Gastrocnemius medialis (tissue), 4 donors: ENCODE measurements at regions not wholly inside any gene's neighbourhood (a gene's known extent, or its start where the extent isn't known, plus 50 kb on each side); places are given as distances from the start of the nearest gene placed in this dataset.
"Not testable (repeated sequence)": the region's sequence is repeated elsewhere in the genome, so short reads cannot be mapped to it uniquely, and the experiment has no call there.

Experiments used
- ATAC-seq, 2 donors: fragments of 150-250 bp; one replicate each; pipeline ENCODE4 v1.9.1; 2016
- DNase-seq, 2 donors: peaks; one replicate each; pipeline ENCODE4 v3.0.0-alpha.2; 2019
- H3K27ac ChIP-seq, 4 donors: fragments of 200-600 bp; sonication (generic); 1 replicate in 1 of 4; 2 replicates in 3 of 4; pipeline ENCODE4 v1.5.1; 2016 to 2018; ENCODE audit warnings: mild to moderate bottlenecking in 2 of 4, moderate library complexity in 1 of 4
- H3K27me3 ChIP-seq, 3 donors: fragments of 200-600 bp; sonication (generic) in 2 of 3; 1 replicate in 1 of 3; 2 replicates in 2 of 3; pipeline versions ENCODE4 v1.5.1 to v1.6.0; 2016 to 2019; ENCODE audit warnings: mild to moderate bottlenecking in 1 of 3, moderate library complexity in 1 of 3
- H3K36me3 ChIP-seq, 2 donors: fragments of 200-600 bp; sonication (generic) in 1 of 2; one replicate each; pipeline ENCODE4 v1.5.1; 2017 to 2018
- H3K4me1 ChIP-seq, 2 donors: fragments of 200-600 bp; sonication (generic) in 1 of 2; one replicate each; pipeline ENCODE4 v1.5.1; 2016 to 2017; ENCODE audit warnings: mild to moderate bottlenecking in 2 of 2
- H3K4me3 ChIP-seq, 4 donors: fragments of 200-600 bp; sonication (generic) in 3 of 4; 1 replicate in 1 of 4; 2 replicates in 3 of 4; pipeline ENCODE4 v1.5.1; 2016 to 2019; ENCODE audit warnings: mild to moderate bottlenecking in 2 of 4
- H3K9me3 ChIP-seq, 3 donors: fragments of 200-600 bp; sonication (generic) in 2 of 3; 1 replicate in 1 of 3; 2 replicates in 2 of 3; pipeline ENCODE4 v1.5.1; 2016 to 2019
- CTCF ChIP-seq, 5 experiments: fragments of 450-650 bp in 3 of 5; fragments of 200-600 bp in 2 of 5; sonication (generic) in 2 of 5; IDR thresholded peaks in 4 of 5; conservative IDR thresholded peaks in 1 of 5; 1 replicate in 4 of 5; 2 replicates in 1 of 5; pipeline ENCODE4 v1.5.1; 2016 to 2019; ENCODE audit warnings: antibody characterized with exemption in 5 of 5, mild to moderate bottlenecking in 3 of 5, moderate library complexity in 3 of 5
- POLR2A ChIP-seq, 2 donors: fragments of 450-650 bp; IDR thresholded peaks; one replicate each; pipeline ENCODE4 v1.6.1; 2017; ENCODE audit warnings: antibody characterized with exemption in 2 of 2, mild to moderate bottlenecking in 2 of 2, moderate library complexity in 2 of 2
- in situ Hi-C, 4 donors: fragments of 200-750 bp; cut with MboI; loops; one replicate each; pipeline versions ENCODE4 v1.15.0 to v1.8.0; 2017; ENCODE audit warnings: low sequenced_read_pairs in 4 of 4
- intact Hi-C: fragments of 100-400 bp; cut with DNase I; formaldehyde crosslinking; loops from one replicate; pipeline ENCODE4 v1.15.1; 2023; ENCODE audit warnings: low total_unique reads

- in situ Hi-C loops (no loop called here), intact Hi-C loops (no loop called here)
- TF ChIP-seq CTCF (IDR thresholded peaks at IDR 0.05 in 4 of 5, conservative IDR thresholded peaks at IDR 0.05 in 1 of 5) (no peak), POLR2A (IDR thresholded peaks at IDR 0.05) (no peak)
Measured at GRCh38 chr3:74217467-74217866, 397.0 kb downstream of the CNTN3 start.

GRCh38 chr3:74214286-74214685 lies 400.2 kb downstream of the CNTN3 start:
- no peak for TF ChIP-seq CTCF (IDR thresholded peaks at IDR 0.05 in 4 of 5, conservative IDR thresholded peaks at IDR 0.05 in 1 of 5)
- Histone ChIP-seq H3K27me3 (no peaks in the 10 kb centered on the region), H3K36me3 (no peaks in the 10 kb centered on the region), H3K9me3 (no peaks in the 10 kb centered on the region), H3K4me1 (no peaks in the 10 kb centered on the region), H3K4me3 (no peak overlapping the region), H3K27ac (no peak overlapping the region)
- intact Hi-C loops, result no loop called here
- DNase-seq (no peak), ATAC-seq (no peak)
- in situ Hi-C loops, result no loop called here

More at GRCh38 chr3:74217467-74217866, 397.0 kb downstream of the CNTN3 start:
- Histone ChIP-seq H3K9me3 (no peaks in the 10 kb centered on the region), H3K27me3 (no peaks in the 10 kb centered on the region), H3K36me3 (no peaks in the 10 kb centered on the region), H3K4me1 (no peaks in the 10 kb centered on the region), H3K27ac (no peak overlapping the region), H3K4me3 (no peak overlapping the region)
- no peak for ATAC-seq
- no peak for DNase-seq

DNA sequence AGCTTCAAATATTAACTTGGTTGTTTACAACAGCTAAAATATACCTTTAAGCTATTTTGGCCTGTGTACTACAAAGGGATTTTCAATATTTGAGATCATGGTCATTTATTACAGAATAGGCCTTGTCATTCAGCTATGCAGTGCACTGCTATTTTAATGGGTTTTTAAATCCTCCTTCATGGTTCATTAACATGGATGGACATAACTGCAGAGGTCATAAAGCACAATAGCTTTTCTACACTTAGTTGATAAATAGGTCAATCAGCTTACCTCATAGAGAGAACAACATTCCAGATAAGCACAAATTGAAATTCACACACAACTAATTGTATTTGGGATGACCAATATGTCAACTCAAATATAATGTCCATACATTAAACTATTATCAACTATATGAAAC lies 403.7 kb downstream of the CNTN3 start:
- intact Hi-C loops (no loop called here), in situ Hi-C loops (no loop called here)
- H3K27ac ChIP-seq, result no peak overlapping the region
- no peak for DNase-seq
- no peaks in the 10 kb centered on the region for H3K9me3 ChIP-seq
- no peaks in the 10 kb centered on the region for H3K4me1 ChIP-seq
- ATAC-seq, result no peak
- no peaks in the 10 kb centered on the region for H3K36me3 ChIP-seq
- H3K27me3 ChIP-seq, result no peaks in the 10 kb centered on the region
- no peak for TF ChIP-seq POLR2A (IDR thresholded peaks at IDR 0.05)
- TF ChIP-seq CTCF (IDR thresholded peaks at IDR 0.05 in 4 of 5, conservative IDR thresholded peaks at IDR 0.05 in 1 of 5), result no peak
- no peak overlapping the region for H3K4me3 ChIP-seq

DNA sequence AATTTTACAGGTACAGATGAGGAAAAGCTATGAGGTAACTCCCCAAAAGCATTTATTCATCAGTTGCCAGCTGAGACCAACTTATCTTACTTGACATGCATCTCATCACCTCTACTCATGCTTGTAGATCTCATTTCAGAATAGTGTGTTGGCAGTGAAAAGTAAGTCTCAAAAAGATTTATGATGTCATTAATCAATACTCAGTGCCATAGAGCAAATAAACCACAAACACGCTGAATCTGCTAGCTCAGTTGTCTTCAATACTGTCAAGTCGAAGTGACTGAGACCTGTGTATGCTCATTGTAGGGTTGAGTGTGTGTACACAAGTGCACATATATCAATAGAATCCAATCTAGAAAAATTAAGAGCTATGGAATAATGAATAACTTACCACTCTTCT lies 413.5 kb downstream of the CNTN3 start:
- no peak for ATAC-seq
- H3K36me3 ChIP-seq, result no peaks in the 10 kb centered on the region
- H3K4me1 ChIP-seq, result no peaks in the 10 kb centered on the region
- H3K27ac ChIP-seq, result no peak overlapping the region
- no peak for DNase-seq
- intact Hi-C loops (no loop called here), in situ Hi-C loops (no loop called here)
- no peaks in the 10 kb centered on the region for H3K9me3 ChIP-seq
- no peak for TF ChIP-seq CTCF (IDR thresholded peaks at IDR 0.05 in 4 of 5, conservative IDR thresholded peaks at IDR 0.05 in 1 of 5)
- no peak for TF ChIP-seq POLR2A (IDR thresholded peaks at IDR 0.05)
- H3K27me3 ChIP-seq, result no peaks in the 10 kb centered on the region
- no peak overlapping the region for H3K4me3 ChIP-seq

- in situ Hi-C loops, DNase-seq, H3K4me1 ChIP-seq, H3K27me3 ChIP-seq, ATAC-seq, H3K9me3 ChIP-seq, H3K4me3 ChIP-seq, intact Hi-C loops, H3K27ac ChIP-seq, H3K36me3 ChIP-seq: not testable (repeated sequence)
Measured at GRCh38 chr3:74178664-74179063, 435.8 kb downstream of the CNTN3 start.
